ENCODE measurements at regions not wholly inside any gene's neighbourhood (a gene's known extent, or its start where the extent isn't known, plus 50 kb on each side); places are given as distances from the start of the nearest gene placed in this dataset.

DNA sequence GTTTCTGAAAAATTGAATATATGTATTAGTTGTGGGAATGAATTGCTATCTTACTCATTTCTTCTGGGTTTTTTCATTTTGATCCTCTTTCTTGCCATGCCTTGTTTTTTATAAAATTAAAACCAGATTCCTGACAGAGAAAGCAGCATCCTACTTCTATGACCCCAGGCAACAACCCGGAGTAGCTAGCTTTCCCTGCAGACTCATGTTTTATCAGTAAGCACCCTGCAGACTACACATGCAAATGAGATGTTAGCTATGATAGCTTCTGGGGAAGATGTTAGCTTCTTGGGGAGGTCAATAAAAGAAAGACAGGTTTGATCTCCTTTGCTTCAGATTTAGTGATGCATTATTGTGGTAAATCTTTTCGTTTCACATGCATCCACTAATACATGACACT is 1598.6 kb downstream of the SLITRK5 start:
- no peak for TF ChIP-seq POLR2A (IDR thresholded peaks at IDR 0.05; ENCODE audit: low read length)
- no peak for TF ChIP-seq GATA1 (IDR thresholded peaks at IDR 0.05; ENCODE audit: low read depth, low read length)

All from erythroblast (primary cell).